GM21825 (cell line): ENCODE measurements at regions not wholly inside any gene's neighbourhood (a gene's known extent, or its start where the extent isn't known, plus 50 kb on each side); places are given as distances from the start of the nearest gene placed in this dataset.
"Not testable (repeated sequence)": the region's sequence is repeated elsewhere in the genome, so short reads cannot be mapped to it uniquely, and the experiment has no call there.

ENCODE experiments used
- ATAC-seq: cut with Tn5 transposase; IDR thresholded peaks from one replicate; pipeline ENCODE4 v1.9.1; 2021; ENCODE audit warnings: mild to moderate bottlenecking, moderate library complexity; ENCODE audit not compliant: unreplicated experiment

GRCh38 chr4:124947622-124948265 is 235.2 kb upstream of the ANKRD50 start:
- no peak for ATAC-seq

- ATAC-seq = no peak
Observed at GRCh38 chr4:124946696-124947095, 234.2 kb upstream of the ANKRD50 start.

- ATAC-seq = no peak
Observed at GRCh38 chr4:124945422-124945821, 232.9 kb upstream of the ANKRD50 start.

- ATAC-seq = no peak
Observed at GRCh38 chr4:124943938-124944337, 231.4 kb upstream of the ANKRD50 start.

- no peak for ATAC-seq
Observed at GRCh38 chr4:124943145-124943889, 230.8 kb upstream of the ANKRD50 start.

- ATAC-seq = no peak
Observed at GRCh38 chr4:124941267-124941666, 228.7 kb upstream of the ANKRD50 start.

- ATAC-seq = no peak
Observed at GRCh38 chr4:124940387-124940786, 227.9 kb upstream of the ANKRD50 start.

- ATAC-seq = no peak
Observed at GRCh38 chr4:124939908-124940307, 227.4 kb upstream of the ANKRD50 start.

GRCh38 chr4:124938836-124939235 is 226.3 kb upstream of the ANKRD50 start:
- no peak for ATAC-seq

GRCh38 chr4:124937993-124938392 is 225.5 kb upstream of the ANKRD50 start:
- no peak for ATAC-seq

GRCh38 chr4:124936427-124936826 is 223.9 kb upstream of the ANKRD50 start:
- ATAC-seq = no peak

GRCh38 chr4:124934916-124935315 is 222.4 kb upstream of the ANKRD50 start:
- no peak for ATAC-seq

GRCh38 chr4:124933521-124933920 is 221.0 kb upstream of the ANKRD50 start:
- ATAC-seq = no peak

GRCh38 chr4:124932447-124932846 is 219.9 kb upstream of the ANKRD50 start:
- ATAC-seq = no peak

- ATAC-seq = no peak
Observed at GRCh38 chr4:124931050-124931449, 218.5 kb upstream of the ANKRD50 start.

GRCh38 chr4:124922748-124923147 is 210.2 kb upstream of the ANKRD50 start:
- ATAC-seq = not testable (repeated sequence)

GRCh38 chr4:124918559-124919122 is 206.1 kb upstream of the ANKRD50 start:
- ATAC-seq = no peak

GRCh38 chr4:124915073-124915472 is 202.5 kb upstream of the ANKRD50 start:
- ATAC-seq = no peak

- no peak for ATAC-seq
Observed at GRCh38 chr4:124913237-124913636, 200.7 kb upstream of the ANKRD50 start.

GRCh38 chr4:124910327-124910726 is 197.8 kb upstream of the ANKRD50 start:
- no peak for ATAC-seq

- ATAC-seq = no peak
Observed at GRCh38 chr4:124907881-124908280, 195.3 kb upstream of the ANKRD50 start.

- no peak for ATAC-seq
Observed at GRCh38 chr4:124905441-124905840, 192.9 kb upstream of the ANKRD50 start.
